A549 (cell line): ENCODE measurements at regions not wholly inside any gene's neighbourhood (a gene's known extent, or its start where the extent isn't known, plus 50 kb on each side); places are given as distances from the start of the nearest gene placed in this dataset.

Experiments used
- CHD4 ChIP-seq: fragments of 200-600 bp; sonication (generic); IDR thresholded peaks from 2 replicates; pipeline ENCODE4 v1.6.1; 2016; ENCODE audit warnings: antibody characterized with exemption, mild to moderate bottlenecking, borderline replicate concordance
- HEYL ChIP-seq: fragments of 250-450 bp; sonication (Bioruptor Pico); IDR thresholded peaks from 2 replicates; pipeline ENCODE4 v1.8.0; 2021; ENCODE audit warnings: mild to moderate bottlenecking, moderate library complexity
- POLR2AphosphoS2 ChIP-seq: conservative IDR thresholded peaks from 2 replicates; pipeline ENCODE4 v1.6.1; 2012; ENCODE audit warnings: low read length, improper control_type of control experiment, inconsistent platforms
- TF ChIP-seq, protein P1 (sequence below): fragments of >200 bp; sonication (Bioruptor Twin); formaldehyde crosslinking; IDR thresholded peaks from 3 replicates; pipeline ENCODE4 v1.5.1; 2016

DNA sequence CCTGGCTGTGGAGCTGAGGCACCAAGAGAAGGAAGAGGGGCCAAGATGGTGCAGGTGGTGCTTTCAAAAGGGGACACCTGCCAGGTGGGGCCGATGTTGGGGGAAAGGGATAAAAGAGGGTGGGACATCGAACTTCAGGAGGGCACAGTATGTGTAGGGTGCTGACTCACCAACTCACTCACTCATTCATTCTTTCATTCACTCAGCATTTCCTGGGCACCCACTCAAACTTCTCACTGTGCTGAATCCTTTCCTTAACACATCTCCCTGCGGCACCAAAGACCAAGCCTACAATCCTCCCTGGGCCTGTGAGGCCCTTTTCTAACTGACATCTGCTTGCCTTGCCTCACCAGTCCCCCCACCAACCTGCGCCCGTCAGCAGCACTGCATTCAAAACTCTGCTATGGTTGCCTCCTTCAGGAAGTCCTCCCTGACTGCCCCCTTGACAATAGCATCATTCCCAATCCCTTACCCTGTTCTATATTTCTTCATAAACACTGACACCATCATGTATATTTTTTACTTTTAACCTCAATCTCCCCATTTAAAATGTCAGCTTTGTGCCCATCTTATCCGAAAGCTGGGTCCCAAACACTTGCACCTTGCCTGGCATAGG, 246.6 kb downstream of the MN1 start:
- no peak for TF ChIP-seq CHD4
- no peak for TF ChIP-seq POLR2AphosphoS2
- TF ChIP-seq, protein P1, sequence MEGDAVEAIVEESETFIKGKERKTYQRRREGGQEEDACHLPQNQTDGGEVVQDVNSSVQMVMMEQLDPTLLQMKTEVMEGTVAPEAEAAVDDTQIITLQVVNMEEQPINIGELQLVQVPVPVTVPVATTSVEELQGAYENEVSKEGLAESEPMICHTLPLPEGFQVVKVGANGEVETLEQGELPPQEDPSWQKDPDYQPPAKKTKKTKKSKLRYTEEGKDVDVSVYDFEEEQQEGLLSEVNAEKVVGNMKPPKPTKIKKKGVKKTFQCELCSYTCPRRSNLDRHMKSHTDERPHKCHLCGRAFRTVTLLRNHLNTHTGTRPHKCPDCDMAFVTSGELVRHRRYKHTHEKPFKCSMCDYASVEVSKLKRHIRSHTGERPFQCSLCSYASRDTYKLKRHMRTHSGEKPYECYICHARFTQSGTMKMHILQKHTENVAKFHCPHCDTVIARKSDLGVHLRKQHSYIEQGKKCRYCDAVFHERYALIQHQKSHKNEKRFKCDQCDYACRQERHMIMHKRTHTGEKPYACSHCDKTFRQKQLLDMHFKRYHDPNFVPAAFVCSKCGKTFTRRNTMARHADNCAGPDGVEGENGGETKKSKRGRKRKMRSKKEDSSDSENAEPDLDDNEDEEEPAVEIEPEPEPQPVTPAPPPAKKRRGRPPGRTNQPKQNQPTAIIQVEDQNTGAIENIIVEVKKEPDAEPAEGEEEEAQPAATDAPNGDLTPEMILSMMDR = no peak
- TF ChIP-seq HEYL (CRISPR knock-in tag) = no peak
